Type B pancreatic cell (in vitro differentiated cells): ENCODE measurements at regions not wholly inside any gene's neighbourhood (a gene's known extent, or its start where the extent isn't known, plus 50 kb on each side); places are given as distances from the start of the nearest gene placed in this dataset.
A peak's percentile ranks its signal among the peaks of the same experiment; 100 is the strongest.

ENCODE experiments used
- DNase-seq: peaks from one replicate; pipeline ENCODE4 v3.0.0; 2021; ENCODE audit warnings: mixed read lengths; ENCODE audit not compliant: unreplicated experiment; ENCODE audit errors: extremely low spot score
- H3K27ac Mint-ChIP-seq: 2 replicates; pipeline ENCODE4 v1.8.0; 2021; ENCODE audit warnings: mild to moderate bottlenecking, mixed read lengths
- H3K27me3 Mint-ChIP-seq: 2 replicates; pipeline ENCODE4 v1.8.0; 2021; ENCODE audit warnings: mixed read lengths
- H3K36me3 Mint-ChIP-seq: 2 replicates; pipeline ENCODE4 v1.8.0; 2021; ENCODE audit warnings: mixed read lengths
- H3K4me1 Mint-ChIP-seq: one replicate; pipeline ENCODE4 v1.8.0; 2021; ENCODE audit warnings: mixed read lengths; ENCODE audit not compliant: unreplicated experiment
- H3K4me3 Mint-ChIP-seq: 2 replicates; pipeline ENCODE4 v1.8.0; 2021; ENCODE audit warnings: mild to moderate bottlenecking, mixed read lengths
- H3K9me3 Mint-ChIP-seq: 2 replicates; pipeline ENCODE4 v1.8.0; 2021; ENCODE audit warnings: mixed read lengths
- TF ChIP-seq, protein P1 (sequence below): fragments of 200-600 bp; sonication (generic); conservative IDR thresholded peaks from 2 replicates; pipeline ENCODE4 v1.5.0; 2021; ENCODE audit warnings: antibody characterized with exemption, mild to moderate bottlenecking

GRCh38 chr17:55567240-55568214 lies 56.3 kb upstream of the SMIM36 start:
- no peaks in the 10 kb centered on the region for H3K36me3 Mint-ChIP-seq
- no peak for DNase-seq
- peak overlapping the region; percentile 57 for H3K4me3 Mint-ChIP-seq
- peaks cover 32% of the 10 kb centered on the region for H3K4me1 Mint-ChIP-seq
- TF ChIP-seq, protein P1, sequence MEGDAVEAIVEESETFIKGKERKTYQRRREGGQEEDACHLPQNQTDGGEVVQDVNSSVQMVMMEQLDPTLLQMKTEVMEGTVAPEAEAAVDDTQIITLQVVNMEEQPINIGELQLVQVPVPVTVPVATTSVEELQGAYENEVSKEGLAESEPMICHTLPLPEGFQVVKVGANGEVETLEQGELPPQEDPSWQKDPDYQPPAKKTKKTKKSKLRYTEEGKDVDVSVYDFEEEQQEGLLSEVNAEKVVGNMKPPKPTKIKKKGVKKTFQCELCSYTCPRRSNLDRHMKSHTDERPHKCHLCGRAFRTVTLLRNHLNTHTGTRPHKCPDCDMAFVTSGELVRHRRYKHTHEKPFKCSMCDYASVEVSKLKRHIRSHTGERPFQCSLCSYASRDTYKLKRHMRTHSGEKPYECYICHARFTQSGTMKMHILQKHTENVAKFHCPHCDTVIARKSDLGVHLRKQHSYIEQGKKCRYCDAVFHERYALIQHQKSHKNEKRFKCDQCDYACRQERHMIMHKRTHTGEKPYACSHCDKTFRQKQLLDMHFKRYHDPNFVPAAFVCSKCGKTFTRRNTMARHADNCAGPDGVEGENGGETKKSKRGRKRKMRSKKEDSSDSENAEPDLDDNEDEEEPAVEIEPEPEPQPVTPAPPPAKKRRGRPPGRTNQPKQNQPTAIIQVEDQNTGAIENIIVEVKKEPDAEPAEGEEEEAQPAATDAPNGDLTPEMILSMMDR = no peak
- H3K27me3 Mint-ChIP-seq = no peaks in the 10 kb centered on the region
- H3K27ac Mint-ChIP-seq = peak overlapping the region; percentile 40
- peaks cover 5% of the 10 kb centered on the region for H3K9me3 Mint-ChIP-seq

DNA sequence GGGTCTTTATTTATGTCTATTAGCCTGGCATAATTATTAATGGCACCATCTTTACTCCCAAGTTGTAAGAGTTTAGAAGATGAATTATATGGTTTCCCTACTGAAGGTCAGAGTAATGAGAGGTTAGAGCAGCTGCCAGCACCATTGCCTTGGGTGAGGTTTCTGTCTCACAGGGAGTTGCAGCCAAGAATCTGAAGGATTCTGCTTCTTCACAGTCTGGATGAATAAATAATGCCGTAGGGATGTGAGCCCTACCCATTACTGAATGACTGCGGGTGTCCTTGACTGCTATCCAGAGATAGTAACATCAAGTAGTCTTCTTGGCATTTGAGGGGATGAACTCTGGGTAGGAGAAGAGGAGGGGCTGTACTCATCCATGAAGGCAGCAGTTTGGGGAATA lies 52.8 kb upstream of the SMIM36 start:
- no peak for DNase-seq
- TF ChIP-seq, protein P1 = no peak
- no peaks in the 10 kb centered on the region for H3K27me3 Mint-ChIP-seq
- H3K27ac Mint-ChIP-seq = no peak overlapping the region
- peaks cover 32% of the 10 kb centered on the region for H3K4me1 Mint-ChIP-seq
- H3K36me3 Mint-ChIP-seq = no peaks in the 10 kb centered on the region
- no peak overlapping the region for H3K4me3 Mint-ChIP-seq
- H3K9me3 Mint-ChIP-seq = peaks cover 5% of the 10 kb centered on the region

- Mint-ChIP-seq H3K27ac (no peak overlapping the region), H3K9me3 (peaks cover 5% of the 10 kb centered on the region), H3K4me1 (peaks cover 28% of the 10 kb centered on the region), H3K36me3 (no peaks in the 10 kb centered on the region), H3K27me3 (no peaks in the 10 kb centered on the region), H3K4me3 (no peak overlapping the region)
- DNase-seq = no peak
- TF ChIP-seq, protein P1 = no peak
These were observed 52.1 kb upstream of the SMIM36 start for GRCh38 chr17:55563363-55563762.

DNA sequence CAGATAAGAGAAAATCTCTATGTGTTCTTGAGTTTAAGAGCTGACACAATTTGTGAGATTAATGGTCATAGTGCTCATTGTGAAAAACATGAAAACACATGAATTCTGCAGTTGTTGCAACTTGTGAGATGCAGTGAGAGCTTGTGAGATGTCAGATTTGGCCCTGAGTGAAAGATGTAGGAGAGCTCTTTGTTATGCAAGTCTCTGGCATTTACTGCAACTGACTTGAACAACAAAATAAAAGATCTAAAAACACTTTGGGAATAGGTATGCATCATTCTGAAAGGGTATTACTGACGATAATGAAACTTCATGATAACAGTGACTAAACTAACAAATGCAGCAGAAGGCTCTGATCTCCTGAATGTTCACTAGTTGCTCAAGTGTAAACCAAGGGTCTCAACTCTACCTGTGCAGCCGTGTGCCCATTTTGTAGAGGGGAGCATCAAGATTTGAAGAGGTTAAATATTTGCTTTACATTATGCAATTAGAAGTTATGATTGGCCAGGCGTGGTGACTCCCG lies 50.8 kb upstream of the SMIM36 start:
- Mint-ChIP-seq H3K27ac (no peak overlapping the region), H3K4me3 (no peak overlapping the region), H3K4me1 (peaks cover 16% of the 10 kb centered on the region), H3K36me3 (no peaks in the 10 kb centered on the region), H3K27me3 (no peaks in the 10 kb centered on the region), H3K9me3 (peaks cover 5% of the 10 kb centered on the region)
- TF ChIP-seq, protein P1 = no peak
- no peak for DNase-seq

DNA sequence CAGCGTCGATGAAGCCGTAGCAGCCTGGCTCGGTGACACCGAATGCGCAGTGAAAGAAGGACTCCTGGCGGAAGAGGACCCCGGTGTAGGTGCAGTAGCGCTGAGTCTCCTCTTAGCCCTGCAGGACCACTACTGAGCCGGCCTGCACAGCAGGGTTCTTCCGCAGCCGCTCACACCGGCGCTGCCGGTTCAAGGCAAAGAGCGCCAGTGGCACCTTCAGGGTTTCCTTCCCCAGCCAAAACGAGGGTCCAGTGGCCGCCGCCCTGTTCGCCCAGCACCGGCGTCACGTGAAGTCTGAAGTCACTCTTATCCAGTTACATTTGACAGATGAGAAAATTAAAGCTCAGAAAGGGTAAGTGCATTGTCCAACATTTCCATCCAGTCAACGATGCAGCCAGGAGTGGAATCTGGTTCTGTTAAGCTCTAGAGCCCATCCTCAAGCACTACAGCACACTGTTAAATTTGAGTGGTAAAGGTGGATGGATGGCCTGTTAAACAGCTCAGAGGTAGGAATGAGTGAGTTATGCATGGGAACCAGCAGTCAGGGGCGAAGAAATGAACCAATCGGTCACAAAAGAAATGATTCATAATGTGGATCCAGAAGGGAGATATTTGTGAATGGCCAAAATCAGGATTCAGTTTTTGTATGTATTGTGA lies 50.2 kb upstream of the SMIM36 start:
- DNase-seq = no peak
- Mint-ChIP-seq H3K36me3 (no peaks in the 10 kb centered on the region), H3K27me3 (no peaks in the 10 kb centered on the region), H3K4me1 (peaks cover 10% of the 10 kb centered on the region), H3K27ac (no peak overlapping the region), H3K9me3 (peaks cover 5% of the 10 kb centered on the region), H3K4me3 (no peak overlapping the region)
- TF ChIP-seq, protein P1 = no peak
